ENCODE measurements at regions not wholly inside any gene's neighbourhood (a gene's known extent, or its start where the extent isn't known, plus 50 kb on each side); places are given as distances from the start of the nearest gene placed in this dataset.
A peak's percentile ranks its signal among the peaks of the same experiment; 100 is the strongest.

DNA sequence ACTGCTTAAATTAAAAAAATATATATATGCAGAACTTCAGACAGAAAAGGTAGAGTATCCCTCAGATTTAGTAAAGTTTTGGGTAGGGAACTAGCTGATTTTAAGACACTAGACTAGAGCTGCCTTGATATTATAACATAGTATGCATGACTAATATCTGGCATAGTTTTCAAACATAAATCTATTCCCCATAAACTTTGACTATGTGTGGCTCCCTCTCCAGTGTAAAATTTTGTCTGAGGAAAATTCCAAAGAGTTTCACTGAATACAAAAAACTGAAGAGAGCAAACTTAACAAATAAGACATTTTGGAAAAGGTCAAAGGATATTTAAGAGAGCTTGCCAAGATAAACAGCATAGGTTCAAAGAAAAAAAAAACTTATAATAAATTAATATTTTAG lies 66.2 kb upstream of the ZNF462 start (continued):
- no peak for TF ChIP-seq ZBTB33 (IDR thresholded peaks at IDR 0.05)
- TF ChIP-seq SP1 (IDR thresholded peaks at IDR 0.05) = no peak
- TF ChIP-seq RAD21 (IDR thresholded peaks at IDR 0.05) = no peak

DNA sequence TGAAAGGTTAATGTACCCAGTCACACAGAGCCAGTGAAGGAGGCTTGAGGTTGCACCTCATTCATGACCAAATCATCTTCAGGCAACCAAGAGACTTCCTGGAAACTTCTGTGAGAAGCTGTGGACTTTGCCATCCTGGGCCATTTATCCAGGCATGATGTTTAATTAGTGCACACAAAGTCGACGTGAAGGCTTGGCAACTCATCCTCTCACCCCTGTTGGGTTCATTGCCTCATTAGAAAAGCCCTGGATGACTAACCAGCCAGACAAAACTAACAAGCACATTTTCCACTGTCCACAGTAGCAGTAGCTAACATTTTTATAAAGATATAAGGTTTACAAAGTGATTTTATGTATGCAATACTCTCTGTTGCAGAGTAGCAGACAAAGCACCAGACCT lies 65.7 kb upstream of the ZNF462 start:
- WGBS = 20% methylated on average over 2 of the region's 2 CpGs
- no peak for DNase-seq (ENCODE audit: low spot score)
- no peaks in the 10 kb centered on the region for H3K36me3 ChIP-seq (ENCODE audit: control insufficient read depth in 4 of 4, insufficient read depth in 3 of 4, low read depth in 1 of 4, low read length in 3 of 4)
- peaks cover 2 to 10% (median 4%) of the 10 kb centered on the region in 4 donors for H3K4me1 ChIP-seq (ENCODE audit: control insufficient read depth in 4 of 4, insufficient read depth in 4 of 4, low read length in 3 of 4)
- H3K27me3 ChIP-seq (ENCODE audit: control insufficient read depth in 4 of 4, insufficient read depth in 4 of 4, low read length in 3 of 4) = no peaks in the 10 kb centered on the region
- no peak overlapping the region for H3K9ac ChIP-seq (ENCODE audit: low read depth in 1 of 2, low read length in 2 of 2)
- TF ChIP-seq, protein P1, sequence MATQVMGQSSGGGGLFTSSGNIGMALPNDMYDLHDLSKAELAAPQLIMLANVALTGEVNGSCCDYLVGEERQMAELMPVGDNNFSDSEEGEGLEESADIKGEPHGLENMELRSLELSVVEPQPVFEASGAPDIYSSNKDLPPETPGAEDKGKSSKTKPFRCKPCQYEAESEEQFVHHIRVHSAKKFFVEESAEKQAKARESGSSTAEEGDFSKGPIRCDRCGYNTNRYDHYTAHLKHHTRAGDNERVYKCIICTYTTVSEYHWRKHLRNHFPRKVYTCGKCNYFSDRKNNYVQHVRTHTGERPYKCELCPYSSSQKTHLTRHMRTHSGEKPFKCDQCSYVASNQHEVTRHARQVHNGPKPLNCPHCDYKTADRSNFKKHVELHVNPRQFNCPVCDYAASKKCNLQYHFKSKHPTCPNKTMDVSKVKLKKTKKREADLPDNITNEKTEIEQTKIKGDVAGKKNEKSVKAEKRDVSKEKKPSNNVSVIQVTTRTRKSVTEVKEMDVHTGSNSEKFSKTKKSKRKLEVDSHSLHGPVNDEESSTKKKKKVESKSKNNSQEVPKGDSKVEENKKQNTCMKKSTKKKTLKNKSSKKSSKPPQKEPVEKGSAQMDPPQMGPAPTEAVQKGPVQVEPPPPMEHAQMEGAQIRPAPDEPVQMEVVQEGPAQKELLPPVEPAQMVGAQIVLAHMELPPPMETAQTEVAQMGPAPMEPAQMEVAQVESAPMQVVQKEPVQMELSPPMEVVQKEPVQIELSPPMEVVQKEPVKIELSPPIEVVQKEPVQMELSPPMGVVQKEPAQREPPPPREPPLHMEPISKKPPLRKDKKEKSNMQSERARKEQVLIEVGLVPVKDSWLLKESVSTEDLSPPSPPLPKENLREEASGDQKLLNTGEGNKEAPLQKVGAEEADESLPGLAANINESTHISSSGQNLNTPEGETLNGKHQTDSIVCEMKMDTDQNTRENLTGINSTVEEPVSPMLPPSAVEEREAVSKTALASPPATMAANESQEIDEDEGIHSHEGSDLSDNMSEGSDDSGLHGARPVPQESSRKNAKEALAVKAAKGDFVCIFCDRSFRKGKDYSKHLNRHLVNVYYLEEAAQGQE (IDR thresholded peaks at IDR 0.05) = peak; percentile 93
- TF ChIP-seq HNF4G (IDR thresholded peaks at IDR 0.05) (peak; percentile 86), YY1 (IDR thresholded peaks at IDR 0.05) (peak; percentile 69), GABPA (IDR thresholded peaks at IDR 0.05 in 1 of 2, conservative IDR thresholded peaks at IDR 0.05 in 1 of 2) (no peak), ATF3 (IDR thresholded peaks at IDR 0.05) (peak; percentile 80), SP1 (IDR thresholded peaks at IDR 0.05) (peak; percentile 90), TAF1 (conservative IDR thresholded peaks at IDR 0.05) (no peak), EGR1 (IDR thresholded peaks at IDR 0.05; ENCODE audit: low read depth in 2 of 2) (peak in 1 of 2 donors; percentile 37), NR2F2 (IDR thresholded peaks at IDR 0.05) (no peak), RXRA (IDR thresholded peaks at IDR 0.05) (peak; percentile 93 to 95), FOXA1 (IDR thresholded peaks at IDR 0.05) (no peak), FOXA2 (IDR thresholded peaks at IDR 0.05) (peak; percentile 50), JUND (IDR thresholded peaks at IDR 0.05) (peak; percentile 70 to 80), HNF4A (conservative IDR thresholded peaks at IDR 0.05) (peak; percentile 96 to 97), RAD21 (IDR thresholded peaks at IDR 0.05) (peak; percentile 40 to 46), MAX (IDR thresholded peaks at IDR 0.05) (peak; percentile 73), ZBTB33 (IDR thresholded peaks at IDR 0.05) (peak; percentile 80)
- TF ChIP-seq, protein P2, sequence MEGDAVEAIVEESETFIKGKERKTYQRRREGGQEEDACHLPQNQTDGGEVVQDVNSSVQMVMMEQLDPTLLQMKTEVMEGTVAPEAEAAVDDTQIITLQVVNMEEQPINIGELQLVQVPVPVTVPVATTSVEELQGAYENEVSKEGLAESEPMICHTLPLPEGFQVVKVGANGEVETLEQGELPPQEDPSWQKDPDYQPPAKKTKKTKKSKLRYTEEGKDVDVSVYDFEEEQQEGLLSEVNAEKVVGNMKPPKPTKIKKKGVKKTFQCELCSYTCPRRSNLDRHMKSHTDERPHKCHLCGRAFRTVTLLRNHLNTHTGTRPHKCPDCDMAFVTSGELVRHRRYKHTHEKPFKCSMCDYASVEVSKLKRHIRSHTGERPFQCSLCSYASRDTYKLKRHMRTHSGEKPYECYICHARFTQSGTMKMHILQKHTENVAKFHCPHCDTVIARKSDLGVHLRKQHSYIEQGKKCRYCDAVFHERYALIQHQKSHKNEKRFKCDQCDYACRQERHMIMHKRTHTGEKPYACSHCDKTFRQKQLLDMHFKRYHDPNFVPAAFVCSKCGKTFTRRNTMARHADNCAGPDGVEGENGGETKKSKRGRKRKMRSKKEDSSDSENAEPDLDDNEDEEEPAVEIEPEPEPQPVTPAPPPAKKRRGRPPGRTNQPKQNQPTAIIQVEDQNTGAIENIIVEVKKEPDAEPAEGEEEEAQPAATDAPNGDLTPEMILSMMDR (IDR thresholded peaks at IDR 0.05; ENCODE audit: low read depth, low read length, missing input control) = no peak
- no peak overlapping the region for H3K27ac ChIP-seq (ENCODE audit: low read depth in 1 of 2, low read length in 2 of 2)
- H3K4me3 ChIP-seq (ENCODE audit: low read depth in 1 of 3, low read length in 3 of 3) = no peak overlapping the region
- H3K9me3 ChIP-seq (ENCODE audit: control insufficient read depth in 4 of 4, low read length in 3 of 4) = peaks cover 0 to 8% (median 0%) of the 10 kb centered on the region in 4 donors

Data from liver (tissue), 8 donors.